ENCODE measurements at regions not wholly inside any gene's neighbourhood (a gene's known extent, or its start where the extent isn't known, plus 50 kb on each side); places are given as distances from the start of the nearest gene placed in this dataset.

- TF ChIP-seq CTCF (IDR thresholded peaks at IDR 0.05; ENCODE audit: insufficient read depth, low read length): no peak
- no peak for TF ChIP-seq REST (IDR thresholded peaks at IDR 0.05; ENCODE audit: insufficient replicate concordance, low read depth)
- TF ChIP-seq POLR2AphosphoS5 (IDR thresholded peaks at IDR 0.05; ENCODE audit: low read depth): no peak
These were observed 739.4 kb downstream of the IRX1 start for GRCh38 chr5:4335078-4335477.
